SW480 (cell line): ENCODE measurements at regions not wholly inside any gene's neighbourhood (a gene's known extent, or its start where the extent isn't known, plus 50 kb on each side); places are given as distances from the start of the nearest gene placed in this dataset.

Experiments
- DNase-seq: peaks from one replicate; pipeline ENCODE4 v3.0.0-alpha.2; 2016; ENCODE audit warnings: low spot score

DNA sequence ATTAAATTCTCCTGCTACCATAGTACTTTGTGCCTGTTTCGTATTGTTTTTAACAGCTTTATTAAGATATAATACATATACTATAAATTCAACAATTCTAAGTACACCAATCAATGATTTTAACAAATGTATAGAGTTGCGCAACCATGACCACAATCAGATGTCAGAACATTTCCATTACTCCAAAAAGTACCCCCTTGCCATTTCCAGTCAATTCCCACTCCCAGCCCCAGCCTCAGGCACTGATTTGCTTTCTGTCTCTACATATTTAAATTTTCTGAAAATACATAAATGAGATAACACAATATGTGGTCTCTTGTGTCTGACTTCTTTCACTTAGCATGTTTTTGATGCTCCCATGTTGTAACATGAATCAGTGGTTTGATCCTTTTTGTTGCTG is 193.9 kb downstream of the FIGN start:
- no peak for DNase-seq

- DNase-seq, result no peak
These were observed 194.3 kb downstream of the FIGN start for GRCh38 chr2:163541495-163541894.

GRCh38 chr2:163528640-163529217 is 207.1 kb downstream of the FIGN start:
- no peak for DNase-seq

GRCh38 chr2:163527381-163527780 is 208.4 kb downstream of the FIGN start:
- no peak for DNase-seq

- no peak for DNase-seq
These were observed 217.0 kb downstream of the FIGN start for GRCh38 chr2:163518762-163519161.

DNA sequence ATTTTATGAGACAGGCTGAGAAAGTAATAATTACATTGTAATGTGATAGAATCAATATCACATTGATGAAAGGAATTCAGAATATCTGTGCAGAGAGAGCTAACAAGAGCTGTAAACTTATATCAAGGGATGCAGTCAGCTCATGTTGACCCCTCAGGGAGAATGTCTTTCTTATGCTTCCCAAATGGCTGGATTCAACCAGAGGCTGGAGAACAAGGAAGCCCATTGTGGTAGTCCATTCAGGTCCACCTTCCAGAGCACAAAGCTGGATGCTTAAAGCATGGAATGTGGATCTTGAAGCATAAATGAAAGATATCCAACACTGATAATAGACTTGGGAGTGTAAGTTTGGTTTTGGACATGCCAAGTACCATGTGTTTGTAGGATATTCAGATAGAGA is 220.0 kb downstream of the FIGN start:
- no peak for DNase-seq

DNA sequence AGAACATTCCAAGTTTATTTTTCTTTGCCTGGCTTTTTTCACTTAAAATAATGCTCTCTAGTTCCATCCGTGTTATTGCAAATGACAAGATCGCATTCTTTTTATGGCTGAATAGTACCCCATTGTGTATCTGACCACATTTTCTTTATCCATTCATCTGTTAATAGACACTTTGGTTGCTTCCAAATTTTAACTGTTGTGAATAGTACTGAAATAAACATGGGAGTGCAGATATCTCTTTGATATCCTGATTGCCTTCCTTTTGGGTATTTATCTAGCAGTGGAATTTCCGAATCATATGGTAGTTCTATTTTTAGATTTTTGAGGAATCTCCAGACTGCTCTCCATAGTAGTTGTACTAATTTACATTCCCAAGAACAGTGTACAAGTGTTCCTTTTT is 230.5 kb downstream of the FIGN start:
- no peak for DNase-seq

- DNase-seq, result no peak
These were observed 242.2 kb downstream of the FIGN start for GRCh38 chr2:163493359-163494298.

GRCh38 chr2:163491850-163492249 is 244.0 kb downstream of the FIGN start:
- DNase-seq, result no peak

- DNase-seq, result no peak
These were observed 245.5 kb downstream of the FIGN start for GRCh38 chr2:163490281-163490680.

DNA sequence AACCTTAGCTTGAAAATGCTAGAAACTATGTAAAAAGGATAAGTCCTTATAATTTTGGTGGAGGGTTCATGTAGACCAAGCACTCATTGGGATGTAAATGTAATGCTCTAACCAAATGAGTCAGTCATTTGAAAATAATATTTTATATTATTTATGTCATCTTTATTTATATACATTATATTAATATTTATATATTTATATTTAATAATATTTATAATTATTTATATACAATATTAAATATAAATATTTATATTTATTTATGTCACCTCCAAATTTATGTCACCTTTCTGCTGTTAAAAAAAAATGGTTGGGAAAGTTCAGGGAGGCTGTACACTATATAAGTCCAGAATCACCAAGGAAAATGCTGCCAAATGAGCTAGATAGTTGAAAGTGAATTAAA is 254.3 kb downstream of the FIGN start:
- DNase-seq, result no peak

- no peak for DNase-seq
These were observed 256.2 kb downstream of the FIGN start for GRCh38 chr2:163479599-163479998.

DNA sequence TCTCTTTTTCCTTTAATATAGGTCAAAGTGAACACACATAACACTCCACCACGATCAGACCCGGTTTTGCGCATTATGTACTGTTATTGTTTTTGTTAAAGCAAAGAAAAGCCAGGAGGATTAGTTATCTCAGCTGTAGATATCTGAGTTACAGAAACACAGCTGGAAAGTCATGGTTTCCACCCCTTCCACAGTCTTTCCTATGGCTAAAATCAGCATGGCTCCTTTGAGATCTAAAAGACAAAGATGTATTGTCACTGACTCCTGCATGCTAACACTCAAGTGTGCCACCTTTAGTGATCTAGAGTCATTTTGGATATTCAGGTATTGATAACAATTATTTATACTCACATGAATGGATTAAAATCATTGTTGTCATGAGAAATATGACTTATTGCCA is 260.0 kb downstream of the FIGN start:
- no peak for DNase-seq

GRCh38 chr2:163474889-163475288 is 260.9 kb downstream of the FIGN start:
- DNase-seq, result no peak

DNA sequence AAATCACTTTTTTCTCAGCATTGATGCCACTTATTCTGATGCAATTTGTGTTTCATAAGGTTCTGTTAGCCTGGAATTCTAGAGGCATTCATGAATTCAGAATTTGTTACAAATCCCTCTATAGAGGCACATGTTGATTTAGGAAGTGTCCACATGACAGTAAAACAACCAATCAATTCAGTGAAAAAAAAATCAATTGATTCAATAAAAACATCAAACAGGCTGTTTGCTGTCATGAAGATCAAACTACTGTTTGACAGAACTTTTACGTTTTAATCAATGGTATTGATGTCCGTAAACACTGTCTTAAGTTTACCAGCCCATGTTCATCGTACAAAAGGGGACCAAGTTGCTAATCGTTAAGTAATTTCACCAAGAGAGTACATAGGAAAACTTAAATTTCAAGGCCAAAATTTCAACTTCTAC is 261.5 kb downstream of the FIGN start:
- no peak for DNase-seq

- DNase-seq, result no peak
These were observed 263.9 kb downstream of the FIGN start for GRCh38 chr2:163471947-163472346.

- DNase-seq, result no peak
These were observed 266.2 kb downstream of the FIGN start for GRCh38 chr2:163469561-163469962.

GRCh38 chr2:163467251-163467630 is 268.6 kb downstream of the FIGN start:
- no peak for DNase-seq

- no peak for DNase-seq
These were observed 269.2 kb downstream of the FIGN start for GRCh38 chr2:163466331-163467250.

- no peak for DNase-seq
These were observed 270.4 kb downstream of the FIGN start for GRCh38 chr2:163465440-163465839.

DNA sequence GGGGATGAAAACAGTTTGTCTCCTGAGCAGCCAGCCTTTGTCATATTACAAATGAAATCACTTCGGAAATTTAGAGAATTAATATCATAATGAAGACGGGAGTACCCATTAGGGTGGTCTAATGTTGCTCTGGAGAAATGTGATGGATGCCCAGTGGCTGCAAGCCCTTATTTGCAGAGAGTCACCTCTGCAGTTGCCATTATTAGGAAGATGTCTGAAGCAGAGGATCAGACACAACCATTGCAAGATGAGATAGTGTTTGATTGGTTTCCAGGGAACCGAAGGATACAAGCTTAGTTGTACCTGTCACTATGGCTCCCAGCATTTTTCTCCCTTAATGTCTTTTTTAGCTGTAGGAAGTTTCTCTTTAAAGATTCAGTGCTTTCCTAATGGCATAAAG is 272.4 kb downstream of the FIGN start:
- DNase-seq, result no peak

- DNase-seq, result no peak
These were observed 272.8 kb downstream of the FIGN start for GRCh38 chr2:163462993-163463392.

DNA sequence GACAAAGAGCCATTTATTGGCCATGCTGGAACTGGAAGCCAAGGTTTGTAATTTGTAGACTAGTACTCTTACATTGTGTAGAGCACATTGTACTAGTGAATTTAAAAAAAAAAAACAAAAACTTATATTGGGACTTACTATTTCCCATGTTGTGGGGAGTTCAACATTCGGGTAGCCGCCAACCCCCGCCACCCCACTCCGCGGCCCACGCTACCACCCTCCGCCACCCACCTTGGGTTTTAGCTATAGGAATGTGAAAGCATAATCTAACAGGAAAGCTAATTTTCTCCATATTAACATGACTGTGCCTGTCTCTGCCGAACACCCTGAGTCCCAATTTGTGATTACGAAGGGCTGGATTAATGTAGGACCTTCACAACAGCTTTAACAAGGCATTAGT is 275.8 kb downstream of the FIGN start:
- DNase-seq, result no peak
